ENCODE measurements at regions not wholly inside any gene's neighbourhood (a gene's known extent, or its start where the extent isn't known, plus 50 kb on each side); places are given as distances from the start of the nearest gene placed in this dataset.

- no peak for TF ChIP-seq ELK1 (IDR thresholded peaks at IDR 0.05; ENCODE audit: low read depth, low read length)
- no peak for TF ChIP-seq POLR2AphosphoS5 (IDR thresholded peaks at IDR 0.05; ENCODE audit: low read length)
- no peak for TF ChIP-seq TCF12 (IDR thresholded peaks at IDR 0.05; ENCODE audit: low read depth, low read length)
Observed at GRCh38 chr2:51505533-51505932, 473.6 kb upstream of the NRXN1 start.
